ENCODE measurements at regions not wholly inside any gene's neighbourhood (a gene's known extent, or its start where the extent isn't known, plus 50 kb on each side); places are given as distances from the start of the nearest gene placed in this dataset.

DNA sequence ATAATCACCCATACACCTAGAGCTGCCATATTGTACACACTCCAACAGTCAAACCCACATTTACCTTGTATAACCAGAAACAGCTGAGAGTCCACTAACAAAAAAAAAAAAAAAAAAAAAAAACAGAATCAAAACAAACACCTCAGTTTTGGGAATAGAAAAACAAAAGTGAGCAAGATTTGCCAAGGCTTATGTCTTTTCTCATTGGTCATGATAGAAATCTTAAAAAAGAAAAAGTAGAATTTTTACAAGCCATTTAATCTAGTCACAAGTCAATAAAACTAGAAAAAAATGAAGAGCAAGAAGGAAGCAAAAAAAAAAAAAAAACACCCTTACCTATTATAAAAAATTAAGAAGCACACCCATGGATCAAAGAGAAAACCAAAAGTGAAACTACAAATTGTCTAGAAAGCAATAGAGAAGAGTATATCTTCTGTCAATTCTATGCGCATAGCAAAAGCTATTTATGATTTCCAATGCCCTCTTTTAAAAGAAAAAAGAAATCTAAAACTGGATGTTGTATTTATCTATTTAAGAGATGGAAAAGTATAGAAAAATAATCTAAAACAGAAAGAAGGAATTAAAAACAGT lies 113.2 kb upstream of the GALNT2 start:
- TF ChIP-seq, protein P1, sequence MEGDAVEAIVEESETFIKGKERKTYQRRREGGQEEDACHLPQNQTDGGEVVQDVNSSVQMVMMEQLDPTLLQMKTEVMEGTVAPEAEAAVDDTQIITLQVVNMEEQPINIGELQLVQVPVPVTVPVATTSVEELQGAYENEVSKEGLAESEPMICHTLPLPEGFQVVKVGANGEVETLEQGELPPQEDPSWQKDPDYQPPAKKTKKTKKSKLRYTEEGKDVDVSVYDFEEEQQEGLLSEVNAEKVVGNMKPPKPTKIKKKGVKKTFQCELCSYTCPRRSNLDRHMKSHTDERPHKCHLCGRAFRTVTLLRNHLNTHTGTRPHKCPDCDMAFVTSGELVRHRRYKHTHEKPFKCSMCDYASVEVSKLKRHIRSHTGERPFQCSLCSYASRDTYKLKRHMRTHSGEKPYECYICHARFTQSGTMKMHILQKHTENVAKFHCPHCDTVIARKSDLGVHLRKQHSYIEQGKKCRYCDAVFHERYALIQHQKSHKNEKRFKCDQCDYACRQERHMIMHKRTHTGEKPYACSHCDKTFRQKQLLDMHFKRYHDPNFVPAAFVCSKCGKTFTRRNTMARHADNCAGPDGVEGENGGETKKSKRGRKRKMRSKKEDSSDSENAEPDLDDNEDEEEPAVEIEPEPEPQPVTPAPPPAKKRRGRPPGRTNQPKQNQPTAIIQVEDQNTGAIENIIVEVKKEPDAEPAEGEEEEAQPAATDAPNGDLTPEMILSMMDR (IDR thresholded peaks at IDR 0.05; ENCODE audit: insufficient read depth in 1 of 2, low read depth in 1 of 2, low read length in 1 of 2, severe bottlenecking in 1 of 2, unreplicated experiment in 1 of 2): no peak
- Mint-ChIP-seq H3K4me1 (ENCODE audit: low read depth, unreplicated experiment) (no peaks in the 10 kb centered on the region), H3K4me3 (ENCODE audit: unreplicated experiment) (no peak overlapping the region), H3K27me3 (ENCODE audit: insufficient read depth, unreplicated experiment) (peaks cover 12% of the 10 kb centered on the region), H3K9me3 (ENCODE audit: unreplicated experiment) (no peaks in the 10 kb centered on the region), H3K36me3 (ENCODE audit: insufficient read depth, unreplicated experiment) (no peaks in the 10 kb centered on the region), H3K27ac (ENCODE audit: unreplicated experiment) (no peak overlapping the region)
- Histone ChIP-seq H3K36me3 (ENCODE audit: control insufficient read depth, insufficient read depth, low read length) (no peaks in the 10 kb centered on the region), H3K4me1 (no peaks in the 10 kb centered on the region), H3K27me3 (replicated peaks; ENCODE audit: control insufficient read depth, insufficient read depth, low read length) (no peaks in the 10 kb centered on the region), H3K4me3 (ENCODE audit: low read depth, low read length) (no peak overlapping the region), H3K9me3 (no peaks in the 10 kb centered on the region; the same call in 1 of the 2 replicates)
- no peak for DNase-seq
- intact Hi-C loops (cut with micrococcal nuclease; ENCODE audit: unreplicated experiment): no loop called here
- ChIA-PET POLR2A (no interaction called here), CTCF (no interaction called here)
- BruUV-seq (replicated peaks): no TSS peak

DNA sequence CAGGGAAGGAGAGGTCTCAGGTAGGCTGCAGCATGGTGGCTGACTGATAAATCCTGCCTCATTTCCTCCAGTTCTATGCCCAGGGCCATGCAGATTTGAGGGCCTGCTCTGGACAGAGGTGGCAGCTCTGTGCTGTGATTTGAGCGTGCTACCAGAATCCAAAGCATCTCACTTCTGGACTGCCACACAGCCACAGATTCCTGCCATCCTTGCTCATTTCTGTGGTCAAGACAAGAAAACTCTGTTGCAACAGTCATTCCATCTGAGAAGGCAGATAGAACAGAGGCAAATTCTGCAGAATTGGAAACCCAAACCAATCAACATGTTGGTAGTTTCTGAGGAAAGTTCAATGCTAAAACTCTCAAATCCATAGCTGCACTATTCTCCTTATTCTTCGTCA lies 102.8 kb upstream of the GALNT2 start:
- no TSS peak for BruUV-seq (replicated peaks)
- Mint-ChIP-seq H3K27ac (ENCODE audit: unreplicated experiment) (no peak overlapping the region), H3K4me1 (ENCODE audit: low read depth, unreplicated experiment) (no peaks in the 10 kb centered on the region), H3K9me3 (ENCODE audit: unreplicated experiment) (peaks cover 7% of the 10 kb centered on the region), H3K4me3 (ENCODE audit: unreplicated experiment) (no peak overlapping the region), H3K36me3 (ENCODE audit: insufficient read depth, unreplicated experiment) (no peaks in the 10 kb centered on the region), H3K27me3 (ENCODE audit: insufficient read depth, unreplicated experiment) (peaks cover 12% of the 10 kb centered on the region)
- intact Hi-C loops (cut with micrococcal nuclease; ENCODE audit: unreplicated experiment): no loop called here
- no peaks in the 10 kb centered on the region for H3K9me3 ChIP-seq
- H3K4me3 ChIP-seq (ENCODE audit: low read depth, low read length): no peak overlapping the region
- POLR2A ChIA-PET: no interaction called here
- no peaks in the 10 kb centered on the region for H3K27me3 ChIP-seq (replicated peaks; ENCODE audit: control insufficient read depth, insufficient read depth, low read length)
- DNase-seq: no peak
- H3K36me3 ChIP-seq (ENCODE audit: control insufficient read depth, insufficient read depth, low read length): no peaks in the 10 kb centered on the region
- CTCF ChIA-PET: no interaction called here
- no peaks in the 10 kb centered on the region for H3K4me1 ChIP-seq
- TF ChIP-seq, protein P1 (IDR thresholded peaks at IDR 0.05; ENCODE audit: insufficient read depth in 1 of 2, low read depth in 1 of 2, low read length in 1 of 2, severe bottlenecking in 1 of 2, unreplicated experiment in 1 of 2): no peak

DNA sequence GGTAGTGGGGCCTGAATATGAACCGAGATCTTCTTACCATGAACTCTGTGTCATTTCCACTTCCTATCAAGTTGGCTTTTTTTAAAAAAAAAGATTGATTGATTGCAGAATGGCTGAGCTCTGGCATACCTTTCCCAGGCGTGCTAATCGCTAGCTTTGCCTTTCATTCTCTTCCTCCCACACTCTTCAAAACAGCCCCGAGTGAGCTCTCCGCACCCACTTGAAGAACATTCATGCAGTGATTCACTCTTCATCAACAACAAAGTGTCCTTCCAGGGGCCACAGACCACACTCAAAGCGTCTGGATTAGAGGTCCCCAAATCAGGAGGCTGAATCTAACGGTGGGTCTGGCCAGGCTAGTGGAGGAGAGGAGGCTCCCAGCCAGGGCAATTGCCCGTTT lies 96.3 kb upstream of the GALNT2 start:
- no peaks in the 10 kb centered on the region for H3K4me1 ChIP-seq
- Mint-ChIP-seq H3K27ac (ENCODE audit: unreplicated experiment) (no peak overlapping the region), H3K27me3 (ENCODE audit: insufficient read depth, unreplicated experiment) (peaks cover 16% of the 10 kb centered on the region), H3K4me1 (ENCODE audit: low read depth, unreplicated experiment) (no peaks in the 10 kb centered on the region), H3K36me3 (ENCODE audit: insufficient read depth, unreplicated experiment) (no peaks in the 10 kb centered on the region), H3K4me3 (ENCODE audit: unreplicated experiment) (no peak overlapping the region), H3K9me3 (ENCODE audit: unreplicated experiment) (peaks cover 16% of the 10 kb centered on the region)
- DNase-seq: no peak
- ChIA-PET POLR2A (no interaction called here), CTCF (no interaction called here)
- H3K27me3 ChIP-seq (replicated peaks; ENCODE audit: control insufficient read depth, insufficient read depth, low read length): no peaks in the 10 kb centered on the region
- no peak overlapping the region for H3K4me3 ChIP-seq (ENCODE audit: low read depth, low read length)
- TF ChIP-seq, protein P1 (IDR thresholded peaks at IDR 0.05; ENCODE audit: insufficient read depth in 1 of 2, low read depth in 1 of 2, low read length in 1 of 2, severe bottlenecking in 1 of 2, unreplicated experiment in 1 of 2): no peak
- no TSS peak for BruUV-seq (replicated peaks)
- no peaks in the 10 kb centered on the region for H3K36me3 ChIP-seq (ENCODE audit: control insufficient read depth, insufficient read depth, low read length)
- intact Hi-C loops (cut with micrococcal nuclease; ENCODE audit: unreplicated experiment): no loop called here
- H3K9me3 ChIP-seq: no peaks in the 10 kb centered on the region

All from Caco-2 (cell line).